Nephron progenitor cell (in vitro differentiated cells): ENCODE measurements at regions not wholly inside any gene's neighbourhood (a gene's known extent, or its start where the extent isn't known, plus 50 kb on each side); places are given as distances from the start of the nearest gene placed in this dataset.

Source experiments
- DNase-seq: peaks from one replicate; pipeline ENCODE4 v3.0.0; 2021
- H3K27ac Mint-ChIP-seq: 2 replicates; pipeline ENCODE4 v1.8.0; 2021; ENCODE audit warnings: mild to moderate bottlenecking, moderate library complexity, mixed read lengths
- H3K27me3 Mint-ChIP-seq: 2 replicates; pipeline ENCODE4 v1.8.0; 2021; ENCODE audit warnings: mild to moderate bottlenecking, low read depth, mixed read lengths; ENCODE audit not compliant: poor library complexity
- H3K36me3 Mint-ChIP-seq: 2 replicates; pipeline ENCODE4 v1.8.0; 2021; ENCODE audit warnings: low read depth, mixed read lengths
- H3K4me1 Mint-ChIP-seq: 2 replicates; pipeline ENCODE4 v1.8.0; 2021; ENCODE audit warnings: mixed read lengths
- H3K4me3 Mint-ChIP-seq: 2 replicates; pipeline ENCODE4 v1.8.0; 2021; ENCODE audit warnings: mild to moderate bottlenecking, moderate library complexity, mixed read lengths
- H3K9me3 Mint-ChIP-seq: 2 replicates; pipeline ENCODE4 v1.8.0; 2021; ENCODE audit warnings: mild to moderate bottlenecking, moderate library complexity, mixed read lengths
- TF ChIP-seq, protein P1 (sequence below): fragments of 200-600 bp; sonication (generic); IDR thresholded peaks from 2 replicates; pipeline ENCODE4 v1.5.0; 2021; ENCODE audit warnings: antibody characterized with exemption

- Mint-ChIP-seq H3K27ac (no peak overlapping the region), H3K4me3 (no peak overlapping the region), H3K4me1 (no peaks in the 10 kb centered on the region), H3K9me3 (no peaks in the 10 kb centered on the region), H3K27me3 (peaks cover 4% of the 10 kb centered on the region), H3K36me3 (no peaks in the 10 kb centered on the region)
- TF ChIP-seq, protein P1, sequence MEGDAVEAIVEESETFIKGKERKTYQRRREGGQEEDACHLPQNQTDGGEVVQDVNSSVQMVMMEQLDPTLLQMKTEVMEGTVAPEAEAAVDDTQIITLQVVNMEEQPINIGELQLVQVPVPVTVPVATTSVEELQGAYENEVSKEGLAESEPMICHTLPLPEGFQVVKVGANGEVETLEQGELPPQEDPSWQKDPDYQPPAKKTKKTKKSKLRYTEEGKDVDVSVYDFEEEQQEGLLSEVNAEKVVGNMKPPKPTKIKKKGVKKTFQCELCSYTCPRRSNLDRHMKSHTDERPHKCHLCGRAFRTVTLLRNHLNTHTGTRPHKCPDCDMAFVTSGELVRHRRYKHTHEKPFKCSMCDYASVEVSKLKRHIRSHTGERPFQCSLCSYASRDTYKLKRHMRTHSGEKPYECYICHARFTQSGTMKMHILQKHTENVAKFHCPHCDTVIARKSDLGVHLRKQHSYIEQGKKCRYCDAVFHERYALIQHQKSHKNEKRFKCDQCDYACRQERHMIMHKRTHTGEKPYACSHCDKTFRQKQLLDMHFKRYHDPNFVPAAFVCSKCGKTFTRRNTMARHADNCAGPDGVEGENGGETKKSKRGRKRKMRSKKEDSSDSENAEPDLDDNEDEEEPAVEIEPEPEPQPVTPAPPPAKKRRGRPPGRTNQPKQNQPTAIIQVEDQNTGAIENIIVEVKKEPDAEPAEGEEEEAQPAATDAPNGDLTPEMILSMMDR = no peak
- no peak for DNase-seq
These were observed 123.2 kb downstream of the MFSD1 start for GRCh38 chr3:158925021-158925420.

- no peak for DNase-seq
- TF ChIP-seq, protein P1 = no peak
These were observed 124.1 kb downstream of the MFSD1 start for GRCh38 chr3:158925828-158926494.

DNA sequence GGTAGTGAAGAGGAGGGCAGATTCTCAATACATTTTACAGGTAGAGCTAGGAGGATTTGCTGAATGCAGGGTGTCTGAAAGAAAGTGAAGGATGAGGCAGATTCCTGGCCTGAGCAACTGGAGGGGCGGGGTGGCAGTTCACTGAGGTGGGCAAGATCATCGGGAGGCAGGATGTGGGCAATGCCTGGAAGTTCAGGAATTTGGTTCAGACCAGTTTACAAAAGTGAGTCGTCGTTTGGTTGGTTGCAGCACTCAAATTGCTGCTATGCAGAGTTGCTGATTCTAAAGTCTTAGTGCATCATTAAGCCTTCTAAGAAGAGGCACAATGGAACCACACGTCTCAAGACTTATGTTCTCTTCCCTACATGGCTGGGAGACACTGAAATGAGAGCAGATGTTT is 134.0 kb downstream of the MFSD1 start:
- H3K4me1 Mint-ChIP-seq = peaks cover 11% of the 10 kb centered on the region
- peaks cover 24% of the 10 kb centered on the region for H3K9me3 Mint-ChIP-seq
- TF ChIP-seq, protein P1 = no peak
- peaks cover 3% of the 10 kb centered on the region for H3K27me3 Mint-ChIP-seq
- H3K4me3 Mint-ChIP-seq = no peak overlapping the region
- no peaks in the 10 kb centered on the region for H3K36me3 Mint-ChIP-seq
- DNase-seq = no peak
- H3K27ac Mint-ChIP-seq = no peak overlapping the region

More at GRCh38 chr3:158925828-158926494, 124.1 kb downstream of the MFSD1 start:
- Mint-ChIP-seq H3K4me3 (no peak overlapping the region), H3K36me3 (no peaks in the 10 kb centered on the region), H3K4me1 (no peaks in the 10 kb centered on the region), H3K9me3 (no peaks in the 10 kb centered on the region), H3K27ac (no peak overlapping the region), H3K27me3 (peaks cover 4% of the 10 kb centered on the region)

DNA sequence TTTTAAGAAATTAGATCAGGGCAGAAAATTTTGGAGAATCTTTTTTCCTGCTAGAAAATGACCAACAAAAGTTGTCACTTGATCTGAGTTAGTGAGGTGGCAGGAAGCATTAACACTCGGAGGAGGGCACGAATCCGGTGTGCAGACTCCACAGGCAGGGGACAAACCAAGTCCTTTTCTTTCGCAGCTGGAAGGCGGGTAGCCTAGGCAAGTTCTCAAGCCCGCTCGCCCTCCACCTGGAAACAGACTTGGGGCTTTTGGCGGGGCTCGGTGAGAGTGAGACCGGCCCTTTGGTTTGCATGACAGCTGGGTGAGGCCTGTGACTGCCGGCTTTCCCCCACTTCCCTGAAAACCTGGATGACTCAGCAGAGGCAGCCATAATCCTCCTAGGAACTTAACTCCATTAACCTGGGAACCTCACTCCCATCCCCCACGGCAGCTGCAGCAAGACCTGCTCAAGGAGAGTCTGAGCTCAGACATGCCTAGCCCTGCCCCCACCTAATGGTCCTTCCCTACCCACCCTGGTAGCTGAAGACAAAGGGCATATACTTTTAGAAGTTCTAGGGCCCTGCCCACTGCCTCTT is 134.8 kb downstream of the MFSD1 start:
- no peaks in the 10 kb centered on the region for H3K36me3 Mint-ChIP-seq
- TF ChIP-seq, protein P1 = no peak
- no peak overlapping the region for H3K4me3 Mint-ChIP-seq
- no peak for DNase-seq
- H3K27me3 Mint-ChIP-seq = peaks cover 3% of the 10 kb centered on the region
- no peak overlapping the region for H3K27ac Mint-ChIP-seq
- H3K9me3 Mint-ChIP-seq = peaks cover 32% of the 10 kb centered on the region
- peaks cover 11% of the 10 kb centered on the region for H3K4me1 Mint-ChIP-seq

- Mint-ChIP-seq H3K4me3 (no peak overlapping the region), H3K27ac (no peak overlapping the region), H3K36me3 (no peaks in the 10 kb centered on the region), H3K27me3 (peaks cover 3% of the 10 kb centered on the region), H3K4me1 (peaks cover 21% of the 10 kb centered on the region), H3K9me3 (no peaks in the 10 kb centered on the region)
- DNase-seq = no peak
- TF ChIP-seq, protein P1 = no peak
These were observed 148.5 kb downstream of the MFSD1 start for GRCh38 chr3:158950178-158950901.
